K562 (cell line): ENCODE measurements at regions not wholly inside any gene's neighbourhood (a gene's known extent, or its start where the extent isn't known, plus 50 kb on each side); places are given as distances from the start of the nearest gene placed in this dataset.

Experiments used
- ATAC-seq: fragments of 200-7000 bp; cut with Tn5 transposase; 3 replicates; pipeline ENCODE4 v1.9.1; 2020; ENCODE audit warnings: moderate library complexity
- BruUV-seq: library from RNA; stranded (reverse); fragments of 400-500 nt; replicated peaks from 2 replicates; lab custom pipeline; 2021; lab: Mats Ljungman, UMichigan
- CTCF ChIA-PET: fragments of 300-600 bp; formaldehyde crosslinking; extraction: SDS; loops from one replicate; lab custom pipeline; 2021; ENCODE audit warnings: low intra/inter-chr PET ratio; lab: Yijun Ruan, JAX
- POLR2A ChIA-PET: fragments of 300-600, 350-650 bp; sonication (Branson Sonifier 250); formaldehyde crosslinking; extraction: SDS; loops from one replicate; lab custom pipeline; 2021; ENCODE audit warnings: antibody characterized with exemption, inconsistent platforms; lab: Yijun Ruan, JAX
- DNase-seq, 4 experiments: peaks; one replicate each; pipeline versions ENCODE4 v3.0.0 to v3.0.0-alpha.2; 2011 to 2018; ENCODE audit warnings: low spot score in 3 of 4, mixed read lengths in 3 of 4; ENCODE audit errors: extremely low read depth in 1 of 4
- FAIRE-seq: peaks from 2 replicates; lab custom pipeline; 2011; peaks lifted over from hg19 to GRCh38; lab: Jason Lieb, UNC
- H2AFZ ChIP-seq: 2 replicates; pipeline ENCODE4 v1.6.0; 2011; ENCODE audit warnings: low read depth, low read length, control low read depth, inconsistent platforms
- H3K27ac ChIP-seq: fragments of 200-600 bp; 3 replicates; pipeline ENCODE4 v1.8.0; 2011; ENCODE audit warnings: low read depth, mild to moderate bottlenecking, control low read depth, inconsistent platforms, low read length, moderate library complexity, mixed read lengths; ENCODE audit errors: extremely low read depth
- H3K27me3 ChIP-seq, 2 experiments: fragments of 300-600 bp in 1 of 2; 2 replicates in 1 of 2; 3 replicates in 1 of 2; pipeline versions ENCODE4 v1.6.0 to v1.8.0; 2011; ENCODE audit warnings: inconsistent platforms in 2 of 2, low read length in 2 of 2, mild to moderate bottlenecking in 1 of 2, mixed read lengths in 1 of 2, moderate library complexity in 1 of 2; ENCODE audit not compliant: control insufficient read depth in 2 of 2, insufficient read depth in 2 of 2
- H3K36me3 ChIP-seq: fragments of 300-600 bp; 3 replicates; pipeline ENCODE4 v1.8.0; 2011; ENCODE audit warnings: mild to moderate bottlenecking, low read length, inconsistent platforms; ENCODE audit not compliant: control insufficient read depth, insufficient read depth
- H3K4me1 ChIP-seq, 2 experiments: fragments of 200-600 bp in 1 of 2; replicated peaks in 1 of 2; 2 replicates in 1 of 2; 3 replicates in 1 of 2; pipeline versions ENCODE4 v1.5.1 to v1.8.0; 2011; ENCODE audit warnings: inconsistent platforms in 2 of 2, low read length in 2 of 2, mild to moderate bottlenecking in 1 of 2, mixed read lengths in 1 of 2, moderate library complexity in 1 of 2; ENCODE audit not compliant: control insufficient read depth in 2 of 2, insufficient read depth in 2 of 2
- H3K4me2 ChIP-seq: 2 replicates; pipeline ENCODE4 v1.6.1; 2011; ENCODE audit warnings: low read length, control low read depth, inconsistent platforms, mixed read lengths; ENCODE audit not compliant: insufficient read depth
- H3K4me3 ChIP-seq: fragments of 200-600 bp; sonication (generic), shearing (Covaris generic); 2 replicates; pipeline ENCODE4 v1.5.1; 2016; ENCODE audit warnings: control low read depth, inconsistent platforms
- H3K79me2 ChIP-seq: fragments of 200-600 bp; 3 replicates; pipeline ENCODE4 v1.8.0; 2011; ENCODE audit warnings: low read length, inconsistent platforms; ENCODE audit not compliant: control insufficient read depth, insufficient read depth
- H3K9ac ChIP-seq, 2 experiments: 2 replicates each; pipeline versions ENCODE4 v1.6.0 to v1.6.1; 2011; ENCODE audit warnings: low read depth in 2 of 2, low read length in 2 of 2, control low read depth in 1 of 2, inconsistent platforms in 1 of 2, mild to moderate bottlenecking in 1 of 2, mixed read lengths in 1 of 2; ENCODE audit not compliant: insufficient read depth in 1 of 2
- H3K9me1 ChIP-seq: one replicate; pipeline ENCODE4 v1.6.0; 2011; ENCODE audit warnings: inconsistent platforms, mild to moderate bottlenecking, low read length, moderate library complexity; ENCODE audit not compliant: control insufficient read depth, insufficient read depth
- H3K9me3 ChIP-seq: replicated peaks from 2 replicates; pipeline ENCODE4 v1.5.1; 2011; ENCODE audit warnings: low read depth, low read length, inconsistent platforms; ENCODE audit not compliant: control insufficient read depth, insufficient read depth
- H4K20me1 ChIP-seq: replicated peaks from 2 replicates; pipeline ENCODE4 v1.6.1; 2011; ENCODE audit warnings: low read length, inconsistent platforms, mixed read lengths; ENCODE audit not compliant: control insufficient read depth, insufficient read depth
- CHD7 ChIP-seq: fragments of 200-600 bp; sonication (generic); IDR thresholded peaks from one replicate; pipeline ENCODE4 v1.6.1; 2012; ENCODE audit warnings: mild to moderate bottlenecking, low read depth, low read length, inconsistent platforms
- MCM2 ChIP-seq: fragments of 450-650 bp; IDR thresholded peaks from 2 replicates; pipeline ENCODE4 v1.6.1; 2017; ENCODE audit warnings: low read depth, mild to moderate bottlenecking
- PCBP2 ChIP-seq: fragments of 200-400 bp; formaldehyde crosslinking; IDR thresholded peaks from 2 replicates; pipeline ENCODE4 v1.6.1; 2018; ENCODE audit warnings: low read length, low read depth, mild to moderate bottlenecking, moderate library complexity; ENCODE audit not compliant: poor library complexity, severe bottlenecking
- SETDB1 ChIP-seq: IDR thresholded peaks from one replicate; pipeline ENCODE4 v1.6.1; 2012; ENCODE audit warnings: low read length, control low read depth, inconsistent platforms
- TRIM28 ChIP-seq: fragments of 450-650 bp; IDR thresholded peaks from 2 replicates; pipeline ENCODE4 v1.6.1; 2017
- ZNF449 ChIP-seq: fragments of 250-450 bp; sonication (Bioruptor Pico); IDR thresholded peaks from 2 replicates; pipeline ENCODE4 v1.8.0; 2022; ENCODE audit warnings: moderate library complexity, mild to moderate bottlenecking, inconsistent platforms
- WGBS: fragments of 100-300 bp; shearing (Covaris generic); methylation state at CpG from one replicate; pipeline ENCODE4 v1.1.6; 2016; ENCODE audit warnings: low coverage, mixed read lengths; ENCODE audit not compliant: insufficient coverage; ENCODE audit errors: missing lambda C conversion rate; 5-methylcytosine and 5-hydroxymethylcytosine counted together
- in situ Hi-C: fragments of 300-500 bp; cut with MboI; formaldehyde crosslinking; loops from 4 replicates; pipeline ENCODE4 v1.15.0; 2018; ENCODE audit warnings: inconsistent platforms, mixed read lengths
- intact Hi-C: fragments of 100-400 bp; cut with micrococcal nuclease; formaldehyde crosslinking; loops from 2 replicates; pipeline ENCODE4 v1.14.2; 2022

GRCh38 chr17:68768804-68769203, 167.6 kb upstream of the FAM20A start:
- in situ Hi-C loops = loop anchor here (25.0 kb wide), 3 partner anchors 507 to 807 kb away; no protein-coding TSS in a partner anchor
- Histone ChIP-seq H3K4me3 (no peak overlapping the region), H3K36me3 (no peaks in the 10 kb centered on the region), H3K9me1 (no peaks in the 10 kb centered on the region), H3K9ac (no peak overlapping the region), H4K20me1 (no peaks in the 10 kb centered on the region), H3K27me3 (no peaks in the 10 kb centered on the region; a peak in 1 of 5 replicates), H3K9me3 (no peaks in the 10 kb centered on the region), H3K79me2 (no peaks in the 10 kb centered on the region), H2AFZ (no peak overlapping the region), H3K4me2 (no peak overlapping the region), H3K4me1 (no peaks in the 10 kb centered on the region), H3K27ac (no peak overlapping the region)
- no TSS peak for BruUV-seq
- ChIA-PET POLR2A (interaction anchor here (0.6 to 0.7 kb wide), 2 partner anchors 470 to 1076 kb away, joined by 3 read pairs; no protein-coding TSS in a partner anchor), CTCF (interaction anchor here (0.6 kb wide), 1 partner anchor 30 kb away, joined by 4 read pairs; no protein-coding TSS in a partner anchor)
- no peak for ATAC-seq
- intact Hi-C loops = loop anchor here (10.0 kb wide), 1 partner anchor 504 kb away; no protein-coding TSS in a partner anchor
- no peak for FAIRE-seq
- 21% methylated on average over 6 of the region's 6 CpGs for WGBS
- no peak for DNase-seq
- TF ChIP-seq PCBP2 = no peak
- TF ChIP-seq SETDB1 = no peak
- TF ChIP-seq CHD7 = no peak
- TF ChIP-seq TRIM28 = no peak
- TF ChIP-seq ZNF449 (CRISPR knock-in tag) = no peak
- no peak for TF ChIP-seq MCM2
